Stimulated activated CD8-positive, alpha-beta memory T cell treated with anti-CD3 and anti-CD28 coated beads, Interleukin-2, amount 100 ng/mL, for 1 hour (primary cell): ENCODE measurements at regions not wholly inside any gene's neighbourhood (a gene's known extent, or its start where the extent isn't known, plus 50 kb on each side); places are given as distances from the start of the nearest gene placed in this dataset.
"Not testable (repeated sequence)": the region's sequence is repeated elsewhere in the genome, so short reads cannot be mapped to it uniquely, and the experiment has no call there.

ENCODE experiments used
- DNase-seq, 2 donors: peaks; one replicate each; pipeline ENCODE4 v3.0.0-alpha.2; 2020; ENCODE audit warnings: low read depth in 2 of 2

GRCh38 chrX:45596188-45596808 is 395.6 kb upstream of the DIPK2B start:
- DNase-seq = no peak

DNA sequence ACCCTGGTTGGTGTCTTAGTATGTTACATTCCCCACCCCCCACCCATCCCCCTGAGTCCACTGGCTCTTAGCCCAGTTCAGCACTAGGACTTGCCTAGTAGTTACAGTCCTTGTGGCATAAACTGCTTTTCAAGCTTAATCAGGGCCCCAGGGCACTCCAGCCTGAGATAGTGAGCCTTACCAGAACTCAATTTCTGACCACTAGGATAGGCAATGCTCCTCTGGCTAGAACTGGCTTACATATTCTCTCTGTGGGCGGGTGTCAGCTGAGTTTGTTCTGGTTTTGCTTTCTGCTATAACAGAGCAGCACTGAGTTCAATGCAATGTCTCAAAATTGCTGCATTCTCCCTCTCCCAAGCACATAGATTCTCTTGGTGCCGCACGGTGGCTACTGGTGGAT is 391.4 kb upstream of the DIPK2B start:
- DNase-seq = no peak

DNA sequence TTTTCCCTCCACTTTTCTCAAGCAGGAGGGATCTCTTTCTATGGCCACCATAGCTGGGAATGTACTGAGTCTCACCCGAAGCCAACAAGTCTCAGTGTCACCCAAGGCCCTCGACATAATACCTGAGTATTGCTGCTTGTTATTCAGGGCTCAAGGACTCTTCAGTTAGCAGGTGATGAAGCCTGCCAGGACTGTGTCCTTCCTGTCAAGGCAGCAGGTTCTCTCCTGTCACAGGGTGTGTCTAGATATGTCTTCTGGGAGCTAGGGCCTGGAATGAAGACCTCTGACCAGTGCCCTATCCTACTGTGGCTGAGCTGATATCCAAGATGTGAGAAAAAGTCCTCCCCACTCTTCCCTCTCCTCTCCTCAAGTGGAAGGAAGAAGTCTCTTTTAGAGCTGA is 391.0 kb upstream of the DIPK2B start:
- DNase-seq = no peak

DNA sequence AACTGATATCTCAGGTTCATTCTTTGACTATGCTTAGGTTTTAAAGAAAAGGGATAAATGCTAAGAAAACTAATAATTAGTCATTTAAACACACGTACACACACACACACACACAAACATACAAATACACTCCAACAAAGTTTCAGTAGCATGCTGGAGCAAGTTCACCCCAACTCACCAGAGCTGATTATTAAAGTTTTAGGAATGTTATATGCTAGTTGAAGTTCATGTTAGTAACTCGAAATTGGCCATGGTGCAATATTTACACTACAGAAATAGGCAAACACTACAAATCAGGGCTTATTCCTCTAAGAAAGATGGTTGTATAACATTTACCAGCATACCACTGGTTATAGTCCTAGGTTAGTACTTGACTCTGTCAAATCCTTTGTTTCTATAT is 384.0 kb upstream of the DIPK2B start:
- no peak for DNase-seq

DNA sequence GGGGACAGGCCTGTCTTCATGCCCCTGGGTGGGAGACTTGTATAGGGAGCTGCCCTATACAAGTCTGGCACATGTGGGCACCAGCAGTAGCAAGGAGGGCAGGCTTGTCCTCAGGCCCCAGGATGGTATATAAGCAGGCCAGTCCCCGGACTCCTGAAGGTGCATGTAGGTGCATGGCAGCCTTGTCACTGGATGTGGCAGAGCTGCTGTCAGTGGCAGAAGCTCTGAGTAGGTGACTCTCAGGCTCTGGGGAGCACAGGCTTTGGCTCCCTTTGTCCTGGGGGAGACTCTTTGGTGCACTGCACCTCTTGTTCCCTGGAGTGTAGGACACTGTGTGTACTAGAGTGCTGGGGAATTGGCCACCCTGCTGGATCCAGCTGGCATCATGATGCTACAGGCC is 376.7 kb upstream of the DIPK2B start:
- DNase-seq = no peak

GRCh38 chrX:45571453-45571852 is 370.8 kb upstream of the DIPK2B start:
- DNase-seq = no peak

- DNase-seq = no peak
Observed at GRCh38 chrX:45566456-45566855, 365.8 kb upstream of the DIPK2B start.

GRCh38 chrX:45557387-45557786 is 356.7 kb upstream of the DIPK2B start:
- no peak for DNase-seq

DNA sequence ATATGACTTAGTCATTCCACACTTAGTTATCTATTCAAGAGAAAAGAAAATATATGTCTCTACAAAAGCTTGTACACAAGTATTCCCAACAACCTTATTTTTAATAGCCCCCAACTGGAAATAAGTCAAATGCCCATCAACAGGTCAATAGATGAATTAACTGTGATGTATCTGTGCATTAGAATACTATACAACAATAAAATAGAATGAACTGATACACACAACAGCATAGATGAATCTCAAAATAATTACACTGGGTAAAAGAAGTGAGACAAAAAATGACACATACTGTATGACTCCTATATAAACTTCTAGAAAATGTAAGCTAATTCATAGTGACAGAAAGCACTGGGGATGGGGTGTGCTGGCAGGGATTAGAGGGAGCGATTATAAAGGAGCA is 354.1 kb upstream of the DIPK2B start:
- DNase-seq = no peak

- DNase-seq = no peak
Observed at GRCh38 chrX:45553417-45553816, 352.7 kb upstream of the DIPK2B start.

DNA sequence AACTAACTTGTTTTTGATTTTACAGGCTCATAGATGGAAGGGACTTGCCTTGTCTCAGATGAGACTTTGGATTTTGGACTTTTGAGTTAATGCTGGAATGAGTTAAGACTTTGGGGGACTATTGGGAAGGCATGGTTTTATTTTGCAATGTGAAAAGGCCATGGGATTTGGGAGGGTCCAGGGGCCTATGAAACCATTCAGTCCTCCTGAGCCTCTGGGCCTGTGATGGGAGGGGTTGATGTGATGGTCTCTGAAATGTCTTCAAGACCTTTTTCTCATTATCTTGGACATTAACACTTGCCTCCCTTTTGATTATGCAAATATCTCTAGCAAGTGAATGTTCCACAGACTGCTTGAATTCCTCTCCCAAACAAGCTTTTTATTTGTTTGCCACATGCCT is 346.0 kb upstream of the DIPK2B start:
- DNase-seq = not testable (repeated sequence)

- no peak for DNase-seq
Observed at GRCh38 chrX:45540181-45540580, 339.5 kb upstream of the DIPK2B start.

DNA sequence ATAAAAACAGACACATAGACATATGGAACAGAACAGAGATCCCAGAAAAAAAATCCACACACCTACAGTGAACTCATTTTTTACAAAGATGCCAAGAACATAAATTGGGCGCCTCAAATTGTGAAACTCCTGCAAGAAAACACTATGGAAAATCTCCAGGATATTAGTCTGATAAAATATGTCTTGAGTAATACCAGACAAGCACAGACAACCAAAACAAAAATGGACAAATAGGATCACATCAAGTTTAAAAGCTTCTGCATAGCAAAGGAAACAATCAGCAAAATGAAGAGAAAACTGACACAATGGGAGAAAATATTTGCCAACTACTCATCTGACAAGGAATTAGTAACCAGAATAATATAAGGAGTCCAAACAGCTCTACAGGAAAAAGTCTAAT is 337.3 kb upstream of the DIPK2B start:
- no peak for DNase-seq

DNA sequence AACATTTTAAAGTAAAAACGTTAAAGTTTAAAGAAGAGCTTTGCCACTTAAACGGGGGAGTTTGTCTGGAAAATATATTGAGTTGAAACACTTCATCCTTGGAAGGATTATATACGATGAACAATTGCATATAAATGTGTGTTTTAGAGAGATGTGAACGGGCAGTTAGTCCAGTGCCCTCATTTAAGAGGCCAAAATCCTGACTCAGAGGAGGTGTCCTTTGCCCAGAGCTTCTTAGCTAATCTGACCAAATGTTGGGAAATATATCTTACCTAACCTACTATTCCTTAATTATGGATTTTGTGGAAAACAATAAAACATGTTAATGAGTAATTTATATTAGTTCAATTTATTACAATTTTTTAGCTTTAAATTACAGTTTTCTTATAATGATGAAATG is 327.2 kb upstream of the DIPK2B start:
- DNase-seq = no peak

- DNase-seq = no peak
Observed at GRCh38 chrX:45524805-45525204, 324.1 kb upstream of the DIPK2B start.

DNA sequence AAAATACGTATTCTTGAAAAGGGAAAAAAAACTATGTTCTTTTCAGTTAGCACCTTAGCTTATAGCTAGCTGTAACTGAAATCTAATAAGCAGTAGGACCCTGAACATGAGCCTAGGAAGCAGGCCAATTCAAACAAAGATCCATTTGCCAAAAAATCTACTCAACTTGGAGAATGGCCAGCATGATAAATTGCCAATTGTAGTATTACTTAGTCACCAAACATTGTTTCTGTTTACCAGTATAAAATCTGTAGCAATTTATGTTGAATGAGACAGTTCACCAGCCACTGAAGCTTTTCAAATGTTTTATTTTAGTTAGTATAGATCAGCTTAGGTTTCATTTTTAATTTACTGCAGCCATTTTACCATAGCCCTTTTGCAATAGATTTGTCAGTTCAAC is 323.6 kb upstream of the DIPK2B start:
- DNase-seq = no peak

DNA sequence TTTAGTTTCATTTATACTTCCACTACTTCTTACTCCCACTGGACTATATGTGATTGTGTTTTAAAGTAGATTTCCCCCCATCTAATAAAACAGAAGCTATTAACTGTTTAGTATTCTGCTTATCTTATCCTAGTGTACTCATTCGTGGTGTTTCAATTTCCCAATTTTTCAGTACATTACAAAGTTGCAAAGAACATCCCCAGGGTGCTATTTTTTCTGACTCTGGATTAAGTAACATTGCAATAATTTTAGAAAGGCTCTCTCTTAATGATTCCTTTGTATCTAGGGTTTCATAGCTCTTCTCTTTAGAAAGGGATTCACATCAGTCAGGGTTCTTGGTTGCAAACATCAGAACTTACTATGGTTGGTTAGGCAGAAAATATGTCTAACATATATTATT is 317.9 kb upstream of the DIPK2B start:
- DNase-seq = no peak

DNA sequence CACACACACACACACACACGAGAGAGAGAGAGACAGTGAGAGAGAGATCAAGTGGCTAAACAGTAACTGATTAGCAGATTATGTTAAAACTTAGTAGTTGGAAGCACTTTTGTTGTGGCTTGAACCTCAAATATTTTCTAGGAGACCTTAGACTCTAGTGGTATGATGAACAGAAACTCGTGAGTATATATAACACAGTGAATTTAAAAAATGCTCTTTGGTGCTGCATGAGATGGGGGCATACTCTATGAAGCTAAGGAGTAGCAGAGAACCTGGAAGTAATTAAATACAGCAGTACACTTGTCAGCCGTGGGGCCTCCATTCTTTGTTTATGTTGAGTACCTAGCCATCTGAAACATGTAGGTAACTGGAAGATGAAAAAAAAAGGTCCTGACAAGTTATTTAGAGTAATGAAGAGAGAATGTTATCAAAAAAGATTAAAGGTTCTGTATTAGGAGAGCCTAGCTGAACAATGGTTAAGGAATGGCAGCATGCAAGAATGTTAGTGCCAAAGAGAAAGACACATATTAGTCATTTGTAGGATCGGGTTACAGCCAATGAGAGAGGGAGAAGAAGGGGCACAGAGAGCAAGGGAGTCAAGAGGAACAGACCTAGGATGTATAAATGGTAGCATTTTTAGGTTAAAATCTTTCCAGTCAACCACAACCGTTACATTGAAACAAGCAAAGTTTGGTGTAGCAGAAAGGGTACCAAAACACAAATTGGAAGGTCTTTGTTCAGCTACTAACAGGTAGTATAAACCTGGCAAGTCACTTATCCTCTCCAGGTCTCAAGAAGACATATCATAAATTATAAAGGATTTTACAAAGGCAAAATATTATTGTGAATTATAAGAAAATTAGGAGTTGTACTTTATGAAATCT is 316.7 kb upstream of the DIPK2B start:
- DNase-seq = no peak

GRCh38 chrX:45515262-45516215 is 314.9 kb upstream of the DIPK2B start:
- no peak for DNase-seq

GRCh38 chrX:45513042-45513441 is 312.4 kb upstream of the DIPK2B start:
- DNase-seq = no peak

DNA sequence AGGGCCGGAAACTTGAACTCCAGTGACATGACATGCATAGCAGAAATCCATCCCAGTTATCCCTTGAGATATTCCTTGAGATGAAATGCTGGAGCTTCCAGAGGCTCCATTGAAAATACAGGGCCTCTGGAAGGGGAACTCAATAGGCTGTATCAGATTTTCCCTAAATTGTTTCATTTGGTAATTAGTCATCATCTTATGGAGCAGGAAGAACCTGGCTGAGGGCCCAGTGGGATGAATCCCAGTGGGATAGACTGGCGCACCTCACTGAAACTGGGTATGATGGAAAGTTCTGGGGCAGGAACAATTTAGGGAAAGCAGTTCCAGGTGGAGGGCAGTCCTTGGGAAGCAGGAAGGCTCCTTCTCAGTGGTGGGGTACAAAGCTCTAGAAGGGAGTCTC is 307.8 kb upstream of the DIPK2B start:
- DNase-seq = no peak

- no peak for DNase-seq
Observed at GRCh38 chrX:45506149-45506730, 305.6 kb upstream of the DIPK2B start.
